ENCODE measurements at regions not wholly inside any gene's neighbourhood (a gene's known extent, or its start where the extent isn't known, plus 50 kb on each side); places are given as distances from the start of the nearest gene placed in this dataset.

DNA sequence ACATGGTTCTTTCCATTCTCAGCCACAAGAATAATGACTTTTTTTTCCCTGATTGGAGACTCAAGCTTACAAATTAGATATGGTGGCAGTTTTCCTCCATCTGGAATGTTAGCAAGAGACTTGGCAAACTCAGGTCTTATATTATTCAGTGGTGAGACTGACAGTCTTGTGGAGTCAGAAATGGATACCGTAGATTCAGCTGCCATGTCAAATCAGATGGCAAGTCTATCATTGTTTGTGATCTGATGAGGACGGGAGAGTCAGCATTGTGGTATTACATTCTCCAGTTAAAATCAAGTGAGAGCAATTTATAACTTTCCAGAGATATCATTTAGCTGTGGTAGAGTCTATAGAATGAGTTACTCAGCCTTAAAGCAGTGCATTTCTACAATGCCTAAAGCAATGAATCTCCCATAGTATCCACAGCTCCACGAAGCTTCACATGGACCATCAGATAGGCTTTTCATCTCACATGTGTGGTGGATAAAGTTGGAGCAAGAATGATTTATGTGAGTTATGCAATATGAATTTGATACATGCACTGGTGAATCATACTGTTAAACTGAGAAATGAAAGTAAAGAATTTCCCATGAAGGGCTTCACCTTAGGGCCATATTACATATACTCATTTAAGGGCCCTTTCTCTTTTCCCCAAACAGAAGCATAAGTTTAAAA lies 430.6 kb downstream of the ZNF608 start:
- H3K27me3 ChIP-seq (ENCODE audit: insufficient read depth) = no peaks in the 10 kb centered on the region
- H3K27ac ChIP-seq (ENCODE audit: low read depth in 2 of 2, low read length in 1 of 2) = peak overlapping the region in 1 of 2 experiments; percentile 21; a peak in 1 of 4 replicates
- H2AFZ ChIP-seq (ENCODE audit: low read depth) = no peak overlapping the region
- H3K36me3 ChIP-seq (replicated peaks in 1 of 2; ENCODE audit: control insufficient read depth in 1 of 2, insufficient read depth in 2 of 2, low read length in 1 of 2) = no peaks in the 10 kb centered on the region
- POLR2A ChIA-PET = no interaction called here
- H3K9ac ChIP-seq = no peak overlapping the region
- H3K9me3 ChIP-seq = no peaks in the 10 kb centered on the region
- no peaks in the 10 kb centered on the region for H4K20me1 ChIP-seq (ENCODE audit: insufficient read depth)
- CTCF ChIA-PET = interaction anchor here (0.6 to 0.7 kb wide), 2 partner anchors 95 to 244 kb away, joined by 3 read pairs; no protein-coding TSS in a partner anchor
- no peaks in the 10 kb centered on the region for H3K9me2 ChIP-seq
- no peaks in the 10 kb centered on the region for H3K79me2 ChIP-seq (ENCODE audit: insufficient read depth)
- no peak for DNase-seq
- TF ChIP-seq, protein P1, sequence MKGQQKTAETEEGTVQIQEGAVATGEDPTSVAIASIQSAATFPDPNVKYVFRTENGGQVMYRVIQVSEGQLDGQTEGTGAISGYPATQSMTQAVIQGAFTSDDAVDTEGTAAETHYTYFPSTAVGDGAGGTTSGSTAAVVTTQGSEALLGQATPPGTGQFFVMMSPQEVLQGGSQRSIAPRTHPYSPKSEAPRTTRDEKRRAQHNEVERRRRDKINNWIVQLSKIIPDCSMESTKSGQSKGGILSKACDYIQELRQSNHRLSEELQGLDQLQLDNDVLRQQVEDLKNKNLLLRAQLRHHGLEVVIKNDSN (IDR thresholded peaks at IDR 0.05; ENCODE audit: borderline replicate concordance, low read depth) = no peak
- TF ChIP-seq, protein P2, sequence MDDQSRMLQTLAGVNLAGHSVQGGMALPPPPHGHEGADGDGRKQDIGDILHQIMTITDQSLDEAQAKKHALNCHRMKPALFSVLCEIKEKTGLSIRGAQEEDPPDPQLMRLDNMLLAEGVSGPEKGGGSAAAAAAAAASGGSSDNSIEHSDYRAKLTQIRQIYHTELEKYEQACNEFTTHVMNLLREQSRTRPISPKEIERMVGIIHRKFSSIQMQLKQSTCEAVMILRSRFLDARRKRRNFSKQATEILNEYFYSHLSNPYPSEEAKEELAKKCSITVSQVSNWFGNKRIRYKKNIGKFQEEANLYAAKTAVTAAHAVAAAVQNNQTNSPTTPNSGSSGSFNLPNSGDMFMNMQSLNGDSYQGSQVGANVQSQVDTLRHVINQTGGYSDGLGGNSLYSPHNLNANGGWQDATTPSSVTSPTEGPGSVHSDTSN (IDR thresholded peaks at IDR 0.05) = peak; percentile 79
- TF ChIP-seq, protein P3, sequence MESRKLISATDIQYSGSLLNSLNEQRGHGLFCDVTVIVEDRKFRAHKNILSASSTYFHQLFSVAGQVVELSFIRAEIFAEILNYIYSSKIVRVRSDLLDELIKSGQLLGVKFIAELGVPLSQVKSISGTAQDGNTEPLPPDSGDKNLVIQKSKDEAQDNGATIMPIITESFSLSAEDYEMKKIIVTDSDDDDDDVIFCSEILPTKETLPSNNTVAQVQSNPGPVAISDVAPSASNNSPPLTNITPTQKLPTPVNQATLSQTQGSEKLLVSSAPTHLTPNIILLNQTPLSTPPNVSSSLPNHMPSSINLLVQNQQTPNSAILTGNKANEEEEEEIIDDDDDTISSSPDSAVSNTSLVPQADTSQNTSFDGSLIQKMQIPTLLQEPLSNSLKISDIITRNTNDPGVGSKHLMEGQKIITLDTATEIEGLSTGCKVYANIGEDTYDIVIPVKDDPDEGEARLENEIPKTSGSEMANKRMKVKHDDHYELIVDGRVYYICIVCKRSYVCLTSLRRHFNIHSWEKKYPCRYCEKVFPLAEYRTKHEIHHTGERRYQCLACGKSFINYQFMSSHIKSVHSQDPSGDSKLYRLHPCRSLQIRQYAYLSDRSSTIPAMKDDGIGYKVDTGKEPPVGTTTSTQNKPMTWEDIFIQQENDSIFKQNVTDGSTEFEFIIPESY (IDR thresholded peaks at IDR 0.05; ENCODE audit: borderline replicate concordance, low read depth) = no peak
- TF ChIP-seq CHD2 (IDR thresholded peaks at IDR 0.05; ENCODE audit: low read length, partially characterized antibody) = no peak
- no peak for TF ChIP-seq TEAD4 (IDR thresholded peaks at IDR 0.05; ENCODE audit: borderline replicate concordance, insufficient read depth)
- TF ChIP-seq TCF12 (IDR thresholded peaks at IDR 0.05) = peak; percentile 33; the same call in 1 of the 2 replicates
- no peak for TF ChIP-seq EP300 (IDR thresholded peaks at IDR 0.05; ENCODE audit: borderline replicate concordance in 1 of 2, low read depth in 1 of 2, low read length in 1 of 2)
- peak; percentile 23; the same call in 1 of the 2 replicates for TF ChIP-seq JUND (IDR thresholded peaks at IDR 0.05)
- no peak for TF ChIP-seq USF2 (IDR thresholded peaks at IDR 0.05; ENCODE audit: borderline replicate concordance, low read depth, low read length)
- no peak for TF ChIP-seq RAD21 (IDR thresholded peaks at IDR 0.05; ENCODE audit: low read length)
- no peak for TF ChIP-seq YY1 (IDR thresholded peaks at IDR 0.05; ENCODE audit: low read depth)
- H3F3A ChIP-seq (replicated peaks; ENCODE audit: insufficient read depth) = peaks cover 4% of the 10 kb centered on the region
- H3K4me2 ChIP-seq = no peak overlapping the region
- WGBS (ENCODE audit: low lambda C conversion rate) = 33% methylated on average over 3 of the region's 3 CpGs
- no peak overlapping the region for H3K4me3 ChIP-seq (ENCODE audit: low read depth in 2 of 2, low read length in 1 of 2)
- no peaks in the 10 kb centered on the region for H3K4me1 ChIP-seq (ENCODE audit: control insufficient read depth in 1 of 2, insufficient read depth in 2 of 2, low read depth in 1 of 2, low read length in 1 of 2)

DNA sequence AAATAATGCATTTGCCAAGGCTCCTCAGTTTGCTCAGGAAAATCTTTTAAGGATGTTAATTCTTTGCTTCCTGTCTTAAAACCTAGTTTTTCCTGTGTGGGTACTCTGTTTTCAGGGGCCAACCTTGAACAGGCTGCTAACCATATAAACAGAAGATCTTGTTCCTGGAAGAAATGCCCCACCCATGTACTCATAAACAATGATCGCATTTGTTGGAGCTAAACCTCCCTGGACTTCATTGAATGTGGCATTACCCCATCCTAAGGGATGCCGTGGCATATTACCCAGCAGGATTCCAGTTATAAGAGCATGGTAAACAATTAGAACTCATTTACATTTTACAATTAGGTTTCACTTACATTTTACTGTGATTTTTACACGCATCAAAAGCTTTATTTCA lies 436.0 kb downstream of the ZNF608 start:
- Histone ChIP-seq H3K4me1 (ENCODE audit: control insufficient read depth in 1 of 2, insufficient read depth in 2 of 2, low read depth in 1 of 2, low read length in 1 of 2) (peaks cover 0 to 3% of the 10 kb centered on the region in 2 experiments; a peak in 1 of 4 replicates), H4K20me1 (ENCODE audit: insufficient read depth) (no peaks in the 10 kb centered on the region), H2AFZ (ENCODE audit: low read depth) (no peak overlapping the region), H3K36me3 (replicated peaks in 1 of 2; ENCODE audit: control insufficient read depth in 1 of 2, insufficient read depth in 2 of 2, low read length in 1 of 2) (no peaks in the 10 kb centered on the region), H3F3A (replicated peaks; ENCODE audit: insufficient read depth) (peaks cover under 1% of the 10 kb centered on the region), H3K79me2 (ENCODE audit: insufficient read depth) (no peaks in the 10 kb centered on the region), H3K4me3 (ENCODE audit: low read depth in 2 of 2, low read length in 1 of 2) (no peak overlapping the region), H3K27me3 (ENCODE audit: insufficient read depth) (no peaks in the 10 kb centered on the region), H3K4me2 (no peak overlapping the region), H3K9ac (no peak overlapping the region), H3K27ac (ENCODE audit: low read depth in 2 of 2, low read length in 1 of 2) (no peak overlapping the region), H3K9me2 (no peaks in the 10 kb centered on the region), H3K9me3 (no peaks in the 10 kb centered on the region)
- TF ChIP-seq, protein P4, sequence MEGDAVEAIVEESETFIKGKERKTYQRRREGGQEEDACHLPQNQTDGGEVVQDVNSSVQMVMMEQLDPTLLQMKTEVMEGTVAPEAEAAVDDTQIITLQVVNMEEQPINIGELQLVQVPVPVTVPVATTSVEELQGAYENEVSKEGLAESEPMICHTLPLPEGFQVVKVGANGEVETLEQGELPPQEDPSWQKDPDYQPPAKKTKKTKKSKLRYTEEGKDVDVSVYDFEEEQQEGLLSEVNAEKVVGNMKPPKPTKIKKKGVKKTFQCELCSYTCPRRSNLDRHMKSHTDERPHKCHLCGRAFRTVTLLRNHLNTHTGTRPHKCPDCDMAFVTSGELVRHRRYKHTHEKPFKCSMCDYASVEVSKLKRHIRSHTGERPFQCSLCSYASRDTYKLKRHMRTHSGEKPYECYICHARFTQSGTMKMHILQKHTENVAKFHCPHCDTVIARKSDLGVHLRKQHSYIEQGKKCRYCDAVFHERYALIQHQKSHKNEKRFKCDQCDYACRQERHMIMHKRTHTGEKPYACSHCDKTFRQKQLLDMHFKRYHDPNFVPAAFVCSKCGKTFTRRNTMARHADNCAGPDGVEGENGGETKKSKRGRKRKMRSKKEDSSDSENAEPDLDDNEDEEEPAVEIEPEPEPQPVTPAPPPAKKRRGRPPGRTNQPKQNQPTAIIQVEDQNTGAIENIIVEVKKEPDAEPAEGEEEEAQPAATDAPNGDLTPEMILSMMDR (IDR thresholded peaks at IDR 0.05) = no peak
- TF ChIP-seq SIN3A (IDR thresholded peaks at IDR 0.05; ENCODE audit: borderline replicate concordance, low read depth, low read length) = no peak
- TF ChIP-seq, protein P5, sequence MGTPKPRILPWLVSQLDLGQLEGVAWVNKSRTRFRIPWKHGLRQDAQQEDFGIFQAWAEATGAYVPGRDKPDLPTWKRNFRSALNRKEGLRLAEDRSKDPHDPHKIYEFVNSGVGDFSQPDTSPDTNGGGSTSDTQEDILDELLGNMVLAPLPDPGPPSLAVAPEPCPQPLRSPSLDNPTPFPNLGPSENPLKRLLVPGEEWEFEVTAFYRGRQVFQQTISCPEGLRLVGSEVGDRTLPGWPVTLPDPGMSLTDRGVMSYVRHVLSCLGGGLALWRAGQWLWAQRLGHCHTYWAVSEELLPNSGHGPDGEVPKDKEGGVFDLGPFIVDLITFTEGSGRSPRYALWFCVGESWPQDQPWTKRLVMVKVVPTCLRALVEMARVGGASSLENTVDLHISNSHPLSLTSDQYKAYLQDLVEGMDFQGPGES (IDR thresholded peaks at IDR 0.05; ENCODE audit: low read depth, low read length) = no peak
- TF ChIP-seq NFIC (IDR thresholded peaks at IDR 0.05; ENCODE audit: borderline replicate concordance) = no peak
- TF ChIP-seq POLR2AphosphoS5 (IDR thresholded peaks at IDR 0.05; ENCODE audit: low read depth, low read length) = no peak
- TF ChIP-seq CHD2 (IDR thresholded peaks at IDR 0.05; ENCODE audit: low read length, partially characterized antibody) = no peak
- TF ChIP-seq MXI1 (IDR thresholded peaks at IDR 0.05; ENCODE audit: low read depth, low read length) = no peak
- 84% methylated on average over 3 of the region's 3 CpGs for WGBS (ENCODE audit: low lambda C conversion rate)
- ChIA-PET POLR2A (no interaction called here), CTCF (no interaction called here)
- DNase-seq = no peak

All from SK-N-SH (cell line).